Liver (tissue), 7 donors: ENCODE measurements at regions not wholly inside any gene's neighbourhood (a gene's known extent, or its start where the extent isn't known, plus 50 kb on each side); places are given as distances from the start of the nearest gene placed in this dataset.
"Not testable (repeated sequence)": the region's sequence is repeated elsewhere in the genome, so short reads cannot be mapped to it uniquely, and the experiment has no call there.

Experiments
- DNase-seq: peaks from one replicate; pipeline ENCODE4 v3.0.0-alpha.2; 2017; ENCODE audit warnings: low spot score
- H3K27ac ChIP-seq, 2 donors: one replicate each; pipeline ENCODE4 v1.7.0; 2013; ENCODE audit warnings: inconsistent platforms in 2 of 2, low read length in 2 of 2, control low read depth in 1 of 2, low read depth in 1 of 2, mild to moderate bottlenecking in 1 of 2
- H3K27me3 ChIP-seq, 4 donors: one replicate each; pipeline versions ENCODE4 v1.6.1 to v1.7.0; 2013; ENCODE audit warnings: low read length in 3 of 4, inconsistent platforms in 1 of 4, mild to moderate bottlenecking in 1 of 4, moderate library complexity in 1 of 4; ENCODE audit not compliant: control insufficient read depth in 4 of 4, insufficient read depth in 4 of 4
- H3K36me3 ChIP-seq, 4 donors: one replicate each; pipeline versions ENCODE4 v1.6.1 to v1.7.0; 2013; ENCODE audit warnings: low read length in 3 of 4, mild to moderate bottlenecking in 3 of 4, low read depth in 1 of 4, moderate library complexity in 1 of 4; ENCODE audit not compliant: control insufficient read depth in 4 of 4, insufficient read depth in 3 of 4
- H3K4me1 ChIP-seq, 4 donors: one replicate each; pipeline versions ENCODE4 v1.6.1 to v1.7.0; 2013; ENCODE audit warnings: low read length in 3 of 4, mild to moderate bottlenecking in 3 of 4, moderate library complexity in 1 of 4; ENCODE audit not compliant: control insufficient read depth in 4 of 4, insufficient read depth in 4 of 4
- H3K4me3 ChIP-seq, 3 donors: one replicate each; pipeline versions ENCODE4 v1.6.1 to v1.7.0; 2013; ENCODE audit warnings: low read length in 3 of 3, control low read depth in 1 of 3, low read depth in 1 of 3, mild to moderate bottlenecking in 1 of 3
- H3K9ac ChIP-seq, 2 donors: one replicate each; pipeline ENCODE4 v1.7.0; 2013; ENCODE audit warnings: low read length in 2 of 2, mild to moderate bottlenecking in 2 of 2, moderate library complexity in 2 of 2, control low read depth in 1 of 2, low read depth in 1 of 2
- H3K9me3 ChIP-seq, 4 donors: one replicate each; pipeline versions ENCODE4 v1.6.1 to v1.7.0; 2013; ENCODE audit warnings: low read length in 3 of 4; ENCODE audit not compliant: control insufficient read depth in 4 of 4
- ATF3 ChIP-seq: IDR thresholded peaks from 2 replicates; pipeline ENCODE4 v1.6.1; 2016; ENCODE audit warnings: antibody characterized with exemption
- EGR1 ChIP-seq, 2 donors: IDR thresholded peaks; 2 replicates each; pipeline ENCODE4 v1.6.1; 2016 to 2018; ENCODE audit warnings: antibody characterized with exemption in 2 of 2, low read depth in 2 of 2
- HNF4A ChIP-seq, 2 donors: conservative IDR thresholded peaks; 2 replicates each; pipeline ENCODE4 v1.6.1; 2016; ENCODE audit warnings: antibody characterized with exemption in 2 of 2, mild to moderate bottlenecking in 2 of 2
- RAD21 ChIP-seq, 2 donors: IDR thresholded peaks; 2 replicates each; pipeline ENCODE4 v1.6.1; 2016; ENCODE audit warnings: antibody characterized with exemption in 2 of 2, mild to moderate bottlenecking in 2 of 2
- RXRA ChIP-seq, 2 donors: IDR thresholded peaks; 2 replicates each; pipeline ENCODE4 v1.6.1; 2017 to 2018; ENCODE audit warnings: antibody characterized with exemption in 2 of 2, mild to moderate bottlenecking in 1 of 2
- SP1 ChIP-seq: IDR thresholded peaks from 2 replicates; pipeline ENCODE4 v1.6.1; 2018; ENCODE audit warnings: antibody characterized with exemption, mild to moderate bottlenecking
- YY1 ChIP-seq: IDR thresholded peaks from 2 replicates; pipeline ENCODE4 v1.6.1; 2016; ENCODE audit warnings: antibody characterized with exemption, mild to moderate bottlenecking
- ZBTB33 ChIP-seq: IDR thresholded peaks from 2 replicates; pipeline ENCODE4 v1.6.1; 2016; ENCODE audit warnings: antibody characterized with exemption
- WGBS: extraction: QIAGEN DNeasy Blood & Tissue Kit; methylation state at CpG from one replicate; pipeline ENCODE4 v1.1.7; 2013; 5-methylcytosine and 5-hydroxymethylcytosine counted together
- donor health status: healthy.
- donor health status: healthy.
- donor health status: healthy.
- donor health status: healthy.

DNA sequence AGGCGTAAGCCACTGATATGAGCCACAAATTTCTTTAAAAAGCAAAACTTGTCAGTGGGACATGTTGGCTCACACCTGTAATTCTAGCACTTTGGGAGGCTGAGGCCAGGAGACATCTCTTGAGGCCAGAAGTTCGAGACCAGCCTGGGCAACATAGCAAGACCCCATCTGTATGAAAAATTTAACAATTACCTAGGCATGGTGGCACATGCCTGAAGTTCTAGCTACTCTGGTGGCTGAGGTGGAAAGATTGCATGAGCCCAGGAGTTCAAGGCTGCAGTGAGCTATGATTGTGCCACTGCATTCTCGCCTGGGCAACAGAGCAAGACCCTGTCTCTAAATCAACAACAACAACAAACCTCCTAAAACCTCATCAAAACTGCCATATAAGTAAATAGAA is 147.6 kb upstream of the BARHL2 start:
- TF ChIP-seq RAD21 (IDR thresholded peaks at IDR 0.05) (no peak), YY1 (no peak)
- H3K36me3 ChIP-seq = no peaks in the 10 kb centered on the region
- H3K9ac ChIP-seq = no peak overlapping the region
- no peak overlapping the region for H3K4me3 ChIP-seq
- DNase-seq = no peak
- no peaks in the 10 kb centered on the region for H3K27me3 ChIP-seq
- 94% methylated on average over 3 of the region's 3 CpGs for WGBS
- no peaks in the 10 kb centered on the region for H3K9me3 ChIP-seq
- no peaks in the 10 kb centered on the region for H3K4me1 ChIP-seq
- no peak overlapping the region for H3K27ac ChIP-seq

GRCh38 chr1:90862782-90863181 is 145.7 kb upstream of the BARHL2 start:
- no peak overlapping the region for H3K4me3 ChIP-seq
- H3K36me3 ChIP-seq = no peaks in the 10 kb centered on the region
- H3K27me3 ChIP-seq = no peaks in the 10 kb centered on the region
- no peak for TF ChIP-seq ATF3
- no peak for TF ChIP-seq EGR1 (IDR thresholded peaks at IDR 0.05; ENCODE audit: low read depth in 2 of 2)
- no peak for DNase-seq
- H3K9ac ChIP-seq = no peak overlapping the region
- H3K27ac ChIP-seq = no peak overlapping the region
- no peaks in the 10 kb centered on the region for H3K4me1 ChIP-seq
- H3K9me3 ChIP-seq = no peaks in the 10 kb centered on the region
- WGBS = 91% methylated on average over 3 of the region's 3 CpGs

DNA sequence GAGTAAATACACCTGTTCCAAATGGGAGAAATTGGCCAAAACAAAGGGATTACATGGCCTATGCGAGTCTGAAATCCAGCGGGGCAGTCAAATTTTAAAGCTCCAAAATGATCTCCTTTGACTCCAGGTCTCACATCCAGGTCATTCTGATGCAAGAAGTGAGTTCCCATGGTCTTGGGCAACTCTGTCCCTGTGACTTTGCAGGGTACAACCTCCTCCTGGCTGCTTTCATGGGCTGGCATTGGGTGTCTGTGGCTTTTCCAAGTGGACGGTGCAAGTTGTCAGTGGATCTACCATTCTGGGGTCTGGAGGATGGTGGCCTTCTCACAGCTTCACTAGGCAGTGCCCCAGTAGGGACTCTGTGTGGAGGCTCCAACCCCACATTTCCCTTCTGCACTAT is 144.3 kb upstream of the BARHL2 start:
- H3K9ac ChIP-seq, H3K4me3 ChIP-seq, DNase-seq, H3K36me3 ChIP-seq, H3K27me3 ChIP-seq, H3K27ac ChIP-seq, H3K4me1 ChIP-seq, H3K9me3 ChIP-seq: not testable (repeated sequence)
- TF ChIP-seq SP1 (peak; percentile 16), HNF4A (conservative IDR thresholded peaks at IDR 0.05) (peak; percentile 29 to 64)
- WGBS = 57% methylated on average over 3 of the region's 3 CpGs

- H3K36me3 ChIP-seq = no peaks in the 10 kb centered on the region
- no peak overlapping the region for H3K27ac ChIP-seq
- no peak overlapping the region for H3K9ac ChIP-seq
- WGBS = 61% methylated on average over 7 of the region's 7 CpGs
- peaks cover 0 to 4% (median 2%) of the 10 kb centered on the region in 4 donors for H3K4me1 ChIP-seq
- TF ChIP-seq HNF4A (conservative IDR thresholded peaks at IDR 0.05) (peak in 1 of 2 donors; percentile 58), RXRA (IDR thresholded peaks at IDR 0.05) (peak in 1 of 2 donors; percentile 76), ZBTB33 (no peak), SP1 (peak; percentile 76), RAD21 (IDR thresholded peaks at IDR 0.05) (peak in 1 of 2 donors; percentile 27)
- no peak for DNase-seq
- H3K27me3 ChIP-seq = no peaks in the 10 kb centered on the region
- no peaks in the 10 kb centered on the region for H3K9me3 ChIP-seq
- no peak overlapping the region for H3K4me3 ChIP-seq
These were observed 139.4 kb upstream of the BARHL2 start for GRCh38 chr1:90856463-90857007.
